A549 (cell line): ENCODE measurements at regions not wholly inside any gene's neighbourhood (a gene's known extent, or its start where the extent isn't known, plus 50 kb on each side); places are given as distances from the start of the nearest gene placed in this dataset.

ENCODE experiments used
- CBX8 ChIP-seq: fragments of 200-600 bp; sonication (generic); IDR thresholded peaks from 2 replicates; pipeline ENCODE4 v1.6.1; 2016
- CTCF ChIP-seq: fragments of >200 bp; sonication (Bioruptor Twin); formaldehyde crosslinking; IDR thresholded peaks from 3 replicates; pipeline ENCODE4 v1.5.1; 2016
- EP300 ChIP-seq, 2 experiments: fragments of >200 bp; sonication (Bioruptor Twin); formaldehyde crosslinking; IDR thresholded peaks; 2 replicates in 1 of 2; 3 replicates in 1 of 2; pipeline ENCODE4 v1.6.1; 2016 to 2017
- HDAC2 ChIP-seq: fragments of 200-600 bp; sonication (generic); IDR thresholded peaks from 2 replicates; pipeline ENCODE4 v1.6.1; 2016
- POLR2A ChIP-seq: IDR thresholded peaks from 2 replicates; pipeline ENCODE4 v1.6.1; 2012; ENCODE audit warnings: mild to moderate bottlenecking, low read length
- RAD21 ChIP-seq, 2 experiments: fragments of >200 bp in 1 of 2; sonication (Bioruptor Twin) in 1 of 2; formaldehyde crosslinking in 1 of 2; IDR thresholded peaks in 1 of 2; conservative IDR thresholded peaks in 1 of 2; 2 replicates in 1 of 2; 3 replicates in 1 of 2; pipeline ENCODE4 v1.6.1; 2012 to 2018; ENCODE audit warnings: inconsistent platforms in 1 of 2

GRCh38 chr6:138663892-138664291 lies 109.7 kb upstream of the CCDC28A start:
- TF ChIP-seq CTCF, result no peak
- no peak for TF ChIP-seq CBX8
- TF ChIP-seq EP300 (IDR thresholded peaks at IDR 0.05), result no peak
- no peak for TF ChIP-seq POLR2A
- no peak for TF ChIP-seq RAD21 (conservative IDR thresholded peaks at IDR 0.05 in 1 of 2, IDR thresholded peaks at IDR 0.05 in 1 of 2)
- TF ChIP-seq HDAC2, result no peak
